ENCODE measurements at regions not wholly inside any gene's neighbourhood (a gene's known extent, or its start where the extent isn't known, plus 50 kb on each side); places are given as distances from the start of the nearest gene placed in this dataset.

DNA sequence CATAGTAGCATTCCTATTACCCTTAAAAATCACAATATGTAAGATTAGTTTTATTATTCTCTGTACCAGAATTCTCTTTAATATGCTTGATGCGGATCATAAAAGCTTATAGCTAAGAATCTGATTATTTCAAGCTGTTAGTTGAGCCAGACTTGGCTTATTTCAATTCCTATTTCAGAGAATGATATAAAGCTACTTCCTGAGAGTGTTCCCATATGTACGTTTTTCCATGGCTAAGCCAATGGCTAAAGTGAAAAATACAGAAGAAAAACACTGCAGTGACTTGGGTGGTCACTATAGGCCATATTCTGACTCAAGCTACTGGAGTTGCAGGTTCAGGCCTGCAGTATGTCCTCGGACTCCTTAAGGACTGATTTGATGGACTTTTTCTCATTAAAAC lies 97.9 kb upstream of the EEF1E1 start:
- TF ChIP-seq POLR2A (IDR thresholded peaks at IDR 0.05; ENCODE audit: low read depth, low read length) = no peak
- no peak for TF ChIP-seq TAF1 (IDR thresholded peaks at IDR 0.05; ENCODE audit: borderline replicate concordance, low read depth, low read length)
- no peak for TF ChIP-seq POLR2AphosphoS5 (IDR thresholded peaks at IDR 0.05; ENCODE audit: low read depth, low read length)
